ENCODE measurements at regions not wholly inside any gene's neighbourhood (a gene's known extent, or its start where the extent isn't known, plus 50 kb on each side); places are given as distances from the start of the nearest gene placed in this dataset.

DNA sequence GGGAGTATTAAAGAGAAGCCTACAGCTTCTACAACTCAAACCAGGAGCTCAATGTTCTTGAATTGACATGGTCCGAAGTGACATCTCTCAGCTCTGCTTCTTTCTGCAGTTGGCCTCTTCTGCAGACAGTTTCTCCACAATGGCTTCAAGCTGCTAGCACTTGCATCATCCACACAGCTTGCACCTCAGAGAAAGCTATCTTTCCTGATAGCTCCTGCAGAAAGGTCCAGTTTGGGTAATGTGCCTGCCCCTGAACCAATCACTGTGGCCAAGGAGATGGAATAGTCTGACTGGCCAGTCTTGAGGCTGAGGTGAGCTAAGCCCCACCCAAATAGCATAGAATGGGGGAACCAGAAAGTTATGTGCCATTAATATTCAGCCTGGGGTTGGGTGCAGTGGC lies 95.8 kb upstream of the ABCA1 start:
- DNase-seq = no peak

DNA sequence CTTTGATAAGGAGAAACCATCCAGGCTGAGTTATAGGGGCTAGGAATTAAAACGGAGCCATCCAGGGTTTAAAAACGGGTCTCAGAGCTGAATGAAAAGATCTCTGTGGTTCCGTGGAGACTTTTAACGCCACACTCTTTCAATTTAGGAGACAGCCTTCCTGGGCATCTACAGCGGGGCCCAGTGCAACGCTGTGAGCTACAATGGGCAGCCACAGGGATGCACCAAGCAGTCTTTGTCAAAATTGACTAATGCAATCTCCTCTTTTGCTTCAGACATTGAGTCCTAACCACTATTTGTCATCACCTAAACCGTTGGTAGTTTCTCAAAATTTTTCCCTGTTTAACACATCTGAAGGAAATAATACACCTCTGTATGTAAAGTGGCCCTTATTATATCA lies 96.6 kb upstream of the ABCA1 start:
- no peak for DNase-seq

DNA sequence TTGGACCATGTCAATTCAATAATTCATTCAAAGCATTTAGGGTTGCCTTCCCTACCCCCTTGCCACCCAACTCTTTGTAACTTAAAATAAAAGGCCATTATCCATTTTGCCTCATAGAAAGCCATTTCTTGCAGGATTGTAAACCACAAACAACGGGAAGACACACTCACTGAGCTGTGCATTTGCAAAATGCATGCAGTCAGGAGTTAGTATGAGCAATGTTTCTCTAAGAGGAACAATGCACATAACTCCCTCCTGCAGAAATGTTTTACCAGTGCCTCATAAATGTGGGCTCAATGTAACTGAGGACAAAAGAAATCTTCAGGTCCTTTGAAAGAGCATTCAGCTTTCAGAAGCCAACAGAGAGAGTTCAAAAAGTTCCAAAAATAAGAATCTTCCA lies 98.5 kb upstream of the ABCA1 start:
- DNase-seq = no peak

DNA sequence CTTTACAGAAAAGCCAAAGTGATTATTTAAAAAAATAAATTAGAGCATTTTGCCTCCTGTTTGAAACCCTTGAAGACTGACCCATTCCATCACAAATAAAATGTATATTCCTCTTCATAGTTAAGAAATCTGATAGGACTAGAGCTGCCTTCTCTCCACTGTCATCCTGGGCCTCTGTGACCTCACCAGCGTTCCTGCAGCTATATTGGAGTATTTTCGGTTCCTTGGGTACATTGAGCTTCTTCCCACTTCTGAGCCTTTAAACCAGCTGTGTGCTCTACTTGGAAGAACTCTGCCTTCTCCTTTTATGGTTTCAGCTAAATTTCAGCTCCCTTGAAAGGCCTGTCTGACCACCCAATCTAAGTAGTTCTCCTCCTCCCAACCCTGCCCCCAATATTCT lies 99.1 kb upstream of the ABCA1 start:
- DNase-seq = no peak

DNA sequence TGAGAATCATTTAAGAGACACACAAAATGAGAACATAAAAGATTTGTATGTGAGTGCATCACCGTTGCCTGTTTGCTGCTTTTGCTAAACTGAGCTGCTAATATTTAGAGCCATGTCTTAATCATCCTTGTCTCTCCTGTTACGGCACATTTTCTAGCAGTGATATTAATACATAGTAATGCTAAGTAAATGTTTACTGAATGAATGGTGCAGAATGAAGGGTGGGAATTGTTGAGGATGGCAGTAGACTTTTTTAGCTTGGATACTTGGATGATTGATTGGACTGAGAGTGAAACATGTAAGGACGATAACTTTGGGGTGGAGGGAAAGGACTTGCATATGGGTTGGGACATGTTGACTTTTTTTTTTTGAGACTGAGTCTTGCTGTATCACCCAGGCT lies 102.3 kb upstream of the ABCA1 start:
- no peak for DNase-seq

DNA sequence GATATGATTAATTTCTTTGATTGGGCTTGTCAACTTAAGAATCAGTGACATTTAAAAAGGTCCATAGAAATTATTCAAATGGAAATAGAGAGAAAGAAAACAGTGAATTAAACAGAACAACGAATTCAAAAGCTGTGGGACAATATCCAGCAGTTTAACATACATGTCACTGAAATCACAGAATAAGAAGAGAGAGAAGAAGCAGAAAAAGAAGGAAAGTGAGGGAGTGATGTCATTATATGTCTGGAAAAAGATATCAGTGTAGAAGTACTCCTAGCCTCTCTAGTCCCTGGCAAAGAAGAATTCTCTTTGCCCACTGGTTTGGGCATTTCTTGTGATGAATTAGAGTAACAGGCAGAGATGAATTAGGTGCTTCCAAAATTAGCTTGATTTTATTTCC lies 109.2 kb upstream of the ABCA1 start:
- DNase-seq = no peak

DNA sequence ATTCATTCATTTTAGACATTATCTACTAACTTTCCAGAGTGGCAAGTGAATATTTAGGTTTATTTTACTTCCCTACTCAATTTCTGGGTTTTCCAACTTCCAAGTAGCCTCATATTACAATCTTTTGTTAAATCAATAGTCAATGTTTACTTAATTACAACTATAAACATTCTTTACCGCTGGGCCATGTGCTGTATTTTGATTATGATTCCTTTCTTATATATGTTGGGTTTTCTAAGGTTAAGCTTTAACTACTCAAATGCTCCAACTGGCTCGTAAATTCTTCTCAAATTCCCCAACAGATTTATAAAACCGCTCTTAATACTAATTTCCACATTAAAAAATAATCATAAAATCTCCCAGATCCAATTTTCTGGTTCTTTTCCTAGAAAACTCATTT lies 110.1 kb upstream of the ABCA1 start:
- DNase-seq = no peak

DNA sequence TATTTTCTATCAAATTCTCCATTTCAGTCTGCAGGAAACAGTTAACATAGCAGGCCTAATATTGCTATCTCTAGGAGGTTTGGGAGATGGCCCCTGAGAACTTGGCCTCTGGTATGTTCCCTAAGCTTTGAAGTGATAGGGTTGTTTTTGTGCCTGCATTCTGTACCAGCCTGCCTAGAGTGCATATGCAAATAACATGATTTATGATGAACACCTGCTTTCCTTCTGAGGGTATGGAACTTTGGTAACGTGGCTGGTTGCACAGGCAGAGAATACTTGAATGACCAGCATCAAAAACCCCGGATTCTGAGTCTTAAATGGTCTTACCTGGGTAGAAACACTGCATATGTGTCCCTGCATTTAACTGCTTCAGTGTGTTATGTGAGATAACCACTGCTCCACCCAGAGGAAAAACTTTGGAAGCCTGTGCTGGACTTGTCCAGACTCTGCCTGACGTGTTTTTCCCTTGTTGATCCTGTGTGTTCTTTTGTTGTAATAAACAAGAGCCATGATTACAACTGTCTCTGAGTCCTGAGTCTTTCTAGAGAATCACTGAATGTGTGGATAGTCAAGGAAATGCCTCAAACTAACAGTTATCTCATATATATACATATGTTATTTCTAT lies 111.3 kb upstream of the ABCA1 start:
- DNase-seq = peak; percentile 20

DNA sequence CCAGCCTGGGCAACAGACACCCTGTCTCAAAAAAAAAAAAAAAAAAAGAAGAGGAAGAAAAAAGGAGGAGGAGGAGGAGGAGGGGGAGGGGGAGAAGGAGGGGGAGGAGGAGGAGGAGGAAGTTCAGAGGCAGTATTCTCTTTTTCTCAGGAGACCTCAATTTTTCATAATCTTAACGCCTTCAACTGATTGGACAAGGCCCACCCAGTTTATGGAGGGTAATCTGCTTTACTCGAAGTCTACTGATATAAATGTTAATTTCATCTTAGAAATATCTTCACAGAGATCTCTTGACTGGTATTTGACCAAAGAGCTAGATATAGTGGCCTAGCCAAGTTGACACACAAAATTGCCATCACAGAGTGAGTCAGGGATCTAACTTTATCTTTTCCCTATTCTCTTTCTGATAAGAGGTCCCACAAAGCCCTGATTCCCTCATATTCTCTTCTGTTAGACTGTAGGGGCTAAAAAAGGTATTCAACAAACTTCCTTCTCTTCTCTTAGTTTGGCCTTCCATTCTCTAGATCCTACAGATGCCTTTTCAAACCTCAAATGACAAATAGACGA lies 115.5 kb upstream of the ABCA1 start:
- no peak for DNase-seq

DNA sequence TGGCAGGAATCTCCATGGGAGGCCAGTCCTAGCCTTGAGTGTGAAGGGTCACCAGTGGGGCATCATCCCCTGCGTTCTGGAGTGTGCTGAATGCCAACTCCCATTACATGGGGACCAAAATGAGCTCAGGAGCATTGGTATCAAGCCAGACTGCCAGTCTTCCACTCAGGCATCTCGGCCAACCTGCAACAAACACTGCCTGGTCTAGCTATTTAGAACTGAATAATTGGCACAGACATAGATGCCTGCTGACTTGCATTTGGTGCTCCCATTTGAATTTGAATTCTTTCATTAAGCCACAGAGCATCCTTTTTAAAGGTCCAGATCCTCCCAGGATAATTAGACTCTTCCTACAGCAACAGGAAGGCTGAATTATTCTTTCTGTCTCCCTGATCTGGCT lies 116.6 kb upstream of the ABCA1 start:
- no peak for DNase-seq

DNA sequence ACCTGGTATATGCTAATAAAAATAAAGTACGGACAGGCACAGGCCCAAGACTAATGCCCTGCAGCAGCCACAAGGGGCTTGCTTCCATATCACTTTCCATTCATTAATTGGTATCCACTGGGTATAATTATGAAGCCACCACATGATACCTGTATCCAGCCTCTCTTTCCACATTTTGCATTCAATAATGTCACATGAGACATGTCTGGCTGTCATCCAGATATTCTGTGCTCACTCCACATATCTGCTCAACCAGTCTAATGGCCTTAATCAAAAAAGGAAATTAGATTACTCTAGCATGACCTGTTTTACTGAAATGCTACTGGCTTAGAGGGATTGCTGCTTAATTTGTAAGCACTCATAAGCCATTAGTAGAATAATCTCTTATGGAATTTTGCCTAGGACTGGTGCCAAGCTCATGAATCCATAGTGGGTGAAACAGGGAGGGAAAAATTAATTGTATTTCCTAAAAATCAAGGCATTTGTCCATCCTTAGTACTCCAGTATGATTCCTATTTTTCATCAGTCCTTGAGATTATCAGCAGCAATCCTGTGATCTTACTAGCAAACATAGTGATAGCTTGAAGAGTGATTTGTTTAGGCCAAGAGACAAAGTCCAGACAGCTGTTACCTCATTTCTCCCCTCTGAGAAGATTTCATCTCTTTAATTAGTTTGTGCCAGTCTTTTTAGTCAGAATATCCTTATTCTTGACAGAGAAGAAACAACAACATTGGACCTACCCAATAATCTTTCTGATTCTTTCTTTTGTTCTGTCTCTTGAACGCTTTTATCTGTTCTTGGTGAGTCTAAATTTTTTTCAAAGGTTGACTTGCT lies 119.2 kb upstream of the ABCA1 start:
- peak; percentile 17 for DNase-seq

DNA sequence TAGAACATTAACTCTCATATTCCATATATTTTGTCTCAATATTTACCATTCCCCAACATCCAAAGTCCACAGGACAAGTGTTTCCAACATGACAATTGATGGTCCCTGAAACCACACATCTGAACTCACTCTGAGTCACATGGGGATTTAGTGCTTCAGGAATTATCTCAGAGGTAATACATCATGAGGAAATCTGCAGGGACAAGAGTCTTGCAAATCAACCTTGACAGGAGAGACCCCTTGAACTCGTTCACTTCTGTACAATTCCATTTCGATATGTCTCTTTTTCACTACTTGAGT lies 119.7 kb upstream of the ABCA1 start:
- DNase-seq = no peak

DNA sequence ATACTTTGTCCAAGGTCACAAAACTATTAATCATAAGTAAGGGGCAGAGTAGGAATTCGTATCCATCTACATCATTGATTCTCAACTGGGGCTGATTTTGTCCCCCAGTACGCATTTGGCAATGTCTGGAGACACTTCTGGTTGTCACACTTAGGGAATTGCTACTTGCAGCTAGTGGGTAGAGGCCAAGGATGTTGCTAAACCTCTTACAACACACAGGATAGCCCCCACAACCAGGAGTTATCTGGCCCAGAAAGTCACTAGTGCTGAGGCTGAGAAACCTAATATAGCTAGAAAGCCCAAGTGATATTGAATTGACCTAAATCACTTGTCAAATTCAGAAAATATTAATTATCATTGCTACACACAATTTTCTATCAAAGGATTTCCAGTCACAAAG lies 120.4 kb upstream of the ABCA1 start:
- DNase-seq = no peak

DNA sequence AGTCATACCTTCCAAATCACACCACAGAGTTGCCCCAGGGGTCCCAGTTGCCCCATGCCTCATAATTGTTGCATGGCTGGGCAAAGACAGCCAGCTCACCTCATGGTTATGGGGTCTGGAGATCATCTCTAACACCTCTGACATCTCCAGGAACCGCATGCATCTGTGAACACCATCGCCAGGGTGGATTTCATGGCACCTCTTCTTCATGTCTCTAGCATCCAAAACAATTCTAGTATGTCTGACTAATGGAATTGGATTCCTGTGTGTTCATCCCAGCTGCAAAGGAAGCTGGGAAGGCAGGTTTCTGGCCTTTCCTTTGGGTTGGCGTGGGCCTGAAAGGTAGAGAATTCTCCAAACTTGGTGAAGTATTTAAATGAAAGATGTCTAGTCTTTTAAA lies 122.3 kb upstream of the ABCA1 start:
- DNase-seq = no peak

DNA sequence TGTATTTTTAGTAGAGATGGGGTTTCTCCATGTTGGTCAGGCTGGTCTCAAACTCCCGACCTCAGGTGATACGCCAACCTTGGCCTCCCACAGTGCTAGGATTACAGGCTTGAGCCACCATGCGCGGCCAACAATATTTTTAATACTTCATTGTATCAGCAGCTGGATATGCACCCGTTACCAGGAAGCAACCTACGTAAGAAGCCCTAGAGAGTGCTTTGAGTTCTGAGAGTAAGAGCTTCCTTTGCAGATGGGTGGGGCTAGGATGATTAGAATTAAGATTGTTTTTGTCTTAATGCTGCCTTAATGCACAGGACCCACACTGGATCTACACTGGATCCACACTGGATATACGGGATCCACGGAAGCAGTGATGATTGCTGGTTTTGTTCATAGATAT lies 123.9 kb upstream of the ABCA1 start:
- DNase-seq = no peak

DNA sequence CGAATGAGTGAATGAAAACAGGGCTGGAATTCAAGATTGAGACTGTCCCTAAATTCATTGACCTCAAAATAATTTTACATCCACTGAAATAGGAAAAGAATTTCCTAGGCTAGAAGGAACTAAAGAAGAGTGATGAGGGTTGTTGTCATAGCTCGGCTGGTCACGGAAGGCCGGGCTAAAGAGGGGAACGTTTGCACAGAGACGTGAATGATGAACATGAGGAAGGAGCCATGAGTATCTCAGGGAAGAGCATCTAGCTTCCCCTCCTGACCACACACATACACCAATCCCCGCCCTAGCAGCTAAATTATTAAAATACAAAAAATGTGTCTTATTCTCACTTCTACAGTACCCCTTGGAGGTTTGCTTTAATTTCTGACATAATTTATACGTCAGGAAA lies 124.4 kb upstream of the ABCA1 start:
- DNase-seq = no peak

DNA sequence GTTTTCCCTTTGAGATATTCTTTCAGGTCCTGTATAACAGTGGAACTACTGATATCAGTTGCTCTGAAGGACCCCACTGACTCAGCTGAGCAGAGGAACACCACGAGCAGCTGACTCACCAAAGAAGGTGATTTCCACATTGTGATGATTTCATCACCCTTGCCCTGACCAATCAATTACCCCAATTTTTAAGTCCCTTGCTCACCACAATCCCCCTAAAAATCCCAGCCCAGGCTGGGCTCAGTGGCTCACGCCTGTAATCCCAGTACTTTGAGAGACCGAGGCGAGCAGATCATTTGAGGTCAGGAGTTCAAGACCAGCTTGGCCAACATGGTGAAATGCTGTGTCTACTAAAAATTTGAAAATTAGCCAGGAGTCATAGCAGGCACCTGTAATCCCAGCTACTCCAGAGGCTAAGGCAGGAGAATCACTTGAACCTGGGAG lies 125.3 kb upstream of the ABCA1 start:
- DNase-seq = no peak

DNA sequence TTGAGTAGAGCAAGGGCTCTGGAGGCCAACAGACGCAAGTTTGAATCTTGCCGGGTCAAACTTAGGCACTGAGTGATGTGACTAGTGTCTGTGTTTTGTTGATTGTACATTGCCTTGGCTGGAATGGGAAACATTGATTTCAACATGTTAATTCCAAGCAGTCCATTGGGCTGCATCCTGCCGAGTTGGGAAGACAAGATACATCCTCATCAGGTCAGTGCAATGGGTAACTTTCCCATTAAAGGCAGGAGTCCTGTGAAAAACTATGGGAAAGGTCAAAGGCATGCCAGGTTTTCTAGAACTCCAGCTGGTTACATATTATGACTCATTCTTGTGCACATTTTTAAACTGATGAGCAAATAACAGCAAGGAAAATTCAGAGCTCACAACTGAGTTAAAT lies 126.5 kb upstream of the ABCA1 start:
- DNase-seq = no peak

DNA sequence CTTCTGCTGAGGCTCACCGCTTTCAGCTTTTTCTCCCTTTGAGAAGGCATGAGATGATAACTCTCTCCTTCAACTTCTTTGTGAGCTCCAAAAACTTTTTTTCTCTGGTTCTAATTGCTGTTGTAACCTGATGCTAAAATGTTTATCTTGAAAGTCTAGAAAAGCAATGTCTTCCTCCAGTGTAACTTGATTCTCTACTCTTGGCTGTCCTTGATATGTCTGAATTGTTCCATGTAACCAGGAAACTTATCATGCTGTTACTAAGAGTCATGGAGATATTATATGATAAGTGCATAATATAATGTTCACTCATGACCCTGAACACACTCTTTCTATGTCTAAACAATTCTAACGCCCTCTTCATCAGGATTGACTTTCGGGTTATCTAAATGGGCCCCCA lies 128.0 kb upstream of the ABCA1 start:
- DNase-seq = no peak

DNA sequence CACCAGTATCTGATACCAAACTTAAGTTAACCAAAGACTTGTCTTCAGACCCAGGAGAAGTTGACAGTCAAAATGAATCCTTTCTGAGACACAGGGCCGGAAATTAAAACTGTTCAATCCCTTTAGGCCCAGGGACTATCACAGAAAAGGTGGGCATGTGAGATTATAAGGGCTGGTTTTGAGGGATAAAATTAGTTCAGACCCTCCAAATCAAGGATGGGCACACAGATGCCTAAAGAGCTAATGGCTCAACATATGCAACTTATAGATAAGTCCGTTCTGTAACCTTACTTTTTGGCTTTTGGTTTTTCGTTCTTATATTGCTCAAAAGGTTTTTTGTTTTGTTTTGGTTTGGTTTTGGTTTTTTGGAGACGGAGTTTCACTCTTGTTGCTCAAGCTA lies 129.6 kb upstream of the ABCA1 start:
- DNase-seq = no peak

DNA sequence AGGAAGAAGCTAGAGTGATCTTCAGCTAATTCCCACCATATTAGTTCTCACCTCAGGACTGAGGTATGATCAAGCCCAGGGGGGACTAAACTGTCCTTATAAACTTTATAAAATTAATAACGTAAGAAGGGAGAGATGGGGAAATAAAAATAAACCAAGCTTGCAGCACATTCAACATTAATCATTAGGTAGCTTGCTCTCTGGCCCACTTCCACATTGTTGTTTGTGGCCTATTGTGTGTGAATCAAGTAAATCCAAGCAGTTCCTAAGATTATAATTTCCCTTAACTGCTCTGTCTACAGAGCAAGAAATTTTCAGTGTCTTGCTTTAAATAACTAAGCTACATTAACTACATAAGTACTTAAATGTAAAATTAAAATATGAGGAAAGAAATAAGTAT lies 131.3 kb upstream of the ABCA1 start:
- no peak for DNase-seq

DNA sequence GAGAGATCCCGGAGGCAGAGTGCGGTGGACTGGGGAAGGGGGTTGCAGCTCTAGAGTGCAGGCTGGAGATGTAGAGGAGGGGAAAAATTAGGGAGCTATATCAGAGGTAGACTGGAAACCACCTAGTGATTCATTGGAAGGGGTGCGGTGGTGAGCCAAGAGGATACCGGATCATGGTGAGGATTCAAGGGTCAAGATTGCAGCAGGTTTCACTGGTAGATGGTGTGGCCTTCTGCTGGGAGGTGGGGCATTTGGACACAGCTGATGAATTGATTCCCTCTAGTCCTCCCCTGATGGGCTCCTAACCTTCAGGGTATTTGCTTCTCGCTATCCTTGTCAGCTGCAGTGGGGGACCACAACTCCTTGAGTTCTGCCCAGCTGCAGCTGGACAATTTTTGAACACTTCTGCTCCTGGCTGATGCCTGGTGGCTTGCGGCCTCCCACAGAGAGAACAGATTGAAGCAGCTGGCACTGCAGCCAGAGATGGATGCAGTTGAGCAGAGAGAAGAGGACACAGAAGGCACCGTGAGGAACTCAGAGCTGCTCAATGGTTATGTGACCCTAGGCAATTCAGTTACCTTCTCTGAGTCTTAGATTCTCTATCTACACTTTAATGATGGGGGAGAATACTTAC lies 134.4 kb upstream of the ABCA1 start:
- DNase-seq = peak; percentile 10

DNA sequence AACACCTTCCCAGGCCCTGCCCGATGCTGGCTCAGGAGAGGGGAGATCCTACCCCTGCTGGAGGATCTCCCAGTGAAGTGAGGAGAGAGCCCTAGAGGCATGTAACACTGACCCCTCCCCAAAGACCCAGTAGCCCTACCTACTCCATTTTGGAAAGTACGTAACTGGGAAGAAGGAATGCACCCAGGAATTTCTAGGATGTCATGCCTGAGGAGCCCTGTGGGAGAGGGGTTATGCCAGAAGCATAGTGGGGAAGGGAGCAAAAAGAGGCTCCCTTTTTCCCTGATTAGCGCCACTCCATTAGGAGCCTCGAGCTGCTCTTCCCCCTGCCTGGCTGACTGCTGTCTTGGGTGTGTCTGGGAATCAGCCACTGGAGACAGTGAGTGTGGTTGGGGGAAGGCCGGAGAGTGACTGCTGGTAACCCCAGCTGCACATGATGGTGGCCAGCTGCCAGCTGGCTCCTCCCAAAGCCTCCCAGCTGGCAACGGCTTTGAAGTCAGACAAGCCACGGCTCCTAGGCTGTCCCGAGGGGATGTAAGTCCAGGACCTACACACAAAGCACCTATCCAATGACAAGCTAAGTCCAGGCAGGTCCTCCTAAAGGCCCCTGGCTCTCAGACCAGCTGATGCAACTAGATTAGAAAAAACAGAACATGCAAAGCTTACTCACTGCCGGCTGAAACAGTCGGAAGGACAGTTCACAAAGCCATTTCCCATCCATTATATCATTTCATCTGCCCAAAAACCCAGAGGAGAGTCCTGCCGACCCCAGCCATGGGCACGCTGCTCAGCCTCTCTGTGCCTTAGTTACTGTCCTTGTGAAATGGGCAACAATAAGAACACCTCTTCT lies 136.5 kb upstream of the ABCA1 start:
- DNase-seq = peak; percentile 81

Data from NCI-H774 (cell line).